NCI-H187 (cell line): ENCODE measurements at regions not wholly inside any gene's neighbourhood (a gene's known extent, or its start where the extent isn't known, plus 50 kb on each side); places are given as distances from the start of the nearest gene placed in this dataset.
"Not testable (repeated sequence)": the region's sequence is repeated elsewhere in the genome, so short reads cannot be mapped to it uniquely, and the experiment has no call there.

Experiments
- DNase-seq, 2 experiments: peaks; one replicate each; lab custom pipeline; 2025; lab: John Stamatoyannopoulos, UW

DNA sequence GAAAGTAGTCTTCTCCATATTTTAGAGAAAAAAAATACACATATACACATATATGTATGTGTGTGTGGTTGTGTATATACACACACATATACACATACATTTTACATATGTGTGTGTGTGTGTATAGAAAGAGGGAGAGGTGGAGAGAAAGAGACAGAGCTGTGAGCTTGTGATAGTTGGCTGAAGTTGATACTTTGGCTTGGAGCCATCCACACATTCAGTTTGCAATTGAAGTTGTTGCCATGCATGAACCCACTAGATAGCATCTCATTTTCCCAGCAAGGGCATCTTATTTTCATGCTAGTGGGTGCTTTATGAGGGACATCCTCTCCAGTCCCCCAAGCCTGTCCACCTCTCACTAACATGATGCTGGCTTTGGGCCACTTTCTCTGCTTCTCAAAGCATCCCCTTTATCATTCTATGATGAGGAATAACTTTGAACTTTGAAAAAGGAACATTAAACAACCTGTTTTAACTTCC is 228.6 kb downstream of the ZNF621 start:
- no peak for DNase-seq

GRCh38 chr3:40753951-40754350 is 229.2 kb downstream of the ZNF621 start:
- DNase-seq: no peak

GRCh38 chr3:40754994-40755393 is 230.2 kb downstream of the ZNF621 start:
- DNase-seq: no peak

DNA sequence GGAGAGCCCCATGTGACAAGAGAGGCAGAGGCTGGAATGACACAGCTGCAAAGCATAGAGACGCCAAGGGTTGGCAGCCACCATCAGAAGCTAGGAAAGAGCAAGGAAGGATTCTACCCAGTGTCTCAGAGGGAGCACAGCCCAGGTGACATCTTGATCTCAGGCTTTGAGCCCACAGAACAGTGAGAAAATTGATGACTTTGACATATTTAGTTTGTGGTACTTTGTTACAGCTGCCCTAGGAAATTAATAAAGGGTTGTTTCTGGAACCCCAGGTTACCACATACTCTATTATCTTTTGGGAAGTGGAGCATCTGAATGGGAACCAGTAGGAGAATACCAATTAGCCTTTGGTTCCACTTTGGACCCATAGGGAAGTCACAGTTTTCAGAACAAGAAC is 231.7 kb downstream of the ZNF621 start:
- DNase-seq: no peak

DNA sequence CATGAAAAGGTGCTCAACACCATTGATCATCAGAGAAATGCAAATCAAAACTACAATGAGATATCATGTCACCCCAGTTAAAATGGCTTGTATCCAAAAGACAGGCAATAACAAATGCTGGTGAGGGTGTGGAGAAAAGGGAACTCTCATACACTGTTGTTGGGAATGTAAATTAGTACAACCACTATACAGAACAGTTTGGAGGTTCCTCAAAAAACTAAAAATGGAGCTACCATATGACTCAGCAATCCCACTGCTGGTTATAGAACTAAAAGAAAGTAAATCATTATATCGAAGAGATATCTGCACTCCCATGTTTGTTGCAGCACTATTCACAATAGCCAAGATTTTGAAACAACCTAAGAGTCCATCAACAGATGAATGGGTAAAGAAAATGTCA is 238.0 kb downstream of the ZNF621 start:
- not testable (repeated sequence) for DNase-seq

DNA sequence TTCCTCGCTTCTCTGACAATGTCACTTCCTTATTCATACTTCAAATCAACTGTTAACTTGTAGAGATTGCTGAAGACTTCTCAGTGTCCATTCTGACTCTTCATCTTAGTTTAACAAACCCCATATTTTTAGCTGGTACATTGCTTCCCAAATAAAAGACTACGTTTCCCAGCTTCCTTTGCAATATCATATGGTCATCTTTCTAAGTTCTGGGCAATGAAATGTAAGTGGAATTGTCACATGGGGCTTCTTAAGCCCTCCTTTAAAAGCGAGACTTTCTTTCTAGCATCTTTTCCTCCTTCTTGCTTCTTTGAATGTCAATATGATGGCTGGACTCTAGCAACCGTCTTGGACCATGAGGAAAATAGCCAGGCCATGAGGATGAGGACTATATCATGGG is 239.0 kb downstream of the ZNF621 start:
- DNase-seq: no peak

DNA sequence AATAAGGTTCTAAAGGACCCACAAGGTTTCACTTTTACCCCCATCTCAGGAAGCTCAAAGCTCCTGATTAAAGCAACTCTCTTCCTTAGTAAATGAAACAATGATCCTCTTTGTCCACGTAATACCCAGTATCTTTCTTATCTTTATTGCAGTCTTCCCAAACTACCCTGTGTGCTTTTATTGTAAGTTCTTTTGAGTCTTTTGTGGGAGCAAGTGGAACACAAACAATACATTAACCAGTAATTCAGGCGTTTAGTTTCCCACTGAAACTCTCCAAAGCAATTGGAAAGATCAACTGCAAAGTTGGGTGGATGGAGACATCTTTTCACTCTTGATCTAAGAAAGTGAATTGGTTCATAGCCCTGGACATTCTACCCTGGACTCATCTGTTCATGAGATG is 240.0 kb downstream of the ZNF621 start:
- DNase-seq: no peak

DNA sequence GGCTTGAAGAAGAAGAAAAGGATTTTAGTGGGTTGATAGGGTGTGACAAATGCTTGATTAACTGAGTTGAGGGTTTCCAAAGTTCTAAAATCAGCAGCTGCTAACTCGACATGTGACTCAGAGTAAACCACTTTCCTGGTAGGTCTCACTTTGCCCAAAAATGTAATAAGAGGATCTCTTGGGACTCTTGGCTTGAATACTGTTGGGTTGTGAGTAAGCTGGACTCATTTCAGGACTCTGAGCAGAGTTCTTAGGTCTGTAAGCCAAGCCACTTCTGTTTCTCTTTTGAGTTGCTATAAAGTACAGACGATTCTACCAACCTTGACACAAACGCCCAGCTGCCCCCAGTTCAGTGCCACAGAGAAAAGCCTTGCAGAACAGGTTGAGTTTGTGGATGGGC is 241.1 kb downstream of the ZNF621 start:
- DNase-seq: no peak

DNA sequence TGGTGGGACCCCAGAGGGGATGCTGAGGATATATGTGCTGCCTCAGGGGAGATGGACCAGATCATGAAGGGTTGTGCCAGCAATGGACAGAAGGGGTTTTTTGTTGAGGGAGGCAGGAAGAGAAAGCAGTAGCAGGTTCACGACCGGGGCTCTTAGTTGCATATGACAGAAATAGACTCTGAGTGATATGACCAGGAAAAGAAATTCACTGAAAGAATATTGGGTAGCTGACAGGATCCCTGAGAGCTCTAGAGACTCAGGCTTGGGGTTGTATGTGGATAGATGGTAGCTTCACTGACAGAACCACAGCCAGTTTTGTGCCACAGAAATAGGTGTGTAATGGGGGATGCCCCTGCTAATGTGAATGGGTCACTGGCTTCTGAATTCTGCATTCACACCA is 241.6 kb downstream of the ZNF621 start:
- DNase-seq: no peak

DNA sequence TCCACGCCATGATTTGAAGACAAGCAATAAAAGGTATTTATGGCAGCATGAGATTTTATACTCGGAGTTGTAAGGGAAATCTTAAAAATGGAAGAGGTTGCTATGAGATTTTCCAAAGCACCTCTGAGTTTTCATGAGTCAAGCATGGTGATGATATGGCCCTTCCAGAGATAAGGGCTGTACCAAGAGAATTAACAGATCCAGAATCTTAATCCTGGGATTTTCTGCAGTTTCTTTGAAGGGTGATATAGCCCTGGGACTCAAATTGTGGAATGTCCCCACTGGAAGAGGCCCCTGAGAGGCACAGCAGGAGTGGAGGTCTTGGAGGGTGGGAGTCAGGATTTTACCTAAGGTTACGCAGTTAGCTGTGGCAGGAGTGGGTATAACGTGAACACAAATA is 243.3 kb downstream of the ZNF621 start:
- DNase-seq: no peak

GRCh38 chr3:40768536-40768935 is 243.8 kb downstream of the ZNF621 start:
- no peak for DNase-seq

DNA sequence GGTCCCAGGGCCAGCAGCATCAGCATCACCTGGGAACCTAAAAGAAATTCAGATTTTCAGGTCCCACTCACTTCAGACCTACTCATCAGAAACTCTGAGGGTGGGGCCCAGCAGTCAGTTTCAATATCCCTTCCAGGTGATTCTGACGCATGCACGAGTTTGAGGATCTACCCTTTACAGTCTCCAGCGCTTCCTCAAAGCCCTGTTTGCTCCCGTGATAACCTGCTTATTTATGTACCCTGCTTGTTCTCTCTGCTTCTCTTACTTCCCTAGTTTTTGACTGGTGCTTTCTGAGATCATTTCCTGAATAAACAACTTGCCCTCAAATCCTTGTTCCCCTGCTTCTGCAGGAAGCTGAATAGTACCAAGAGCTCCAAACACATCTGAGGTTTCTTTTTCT is 245.3 kb downstream of the ZNF621 start:
- no peak for DNase-seq

- DNase-seq: no peak
These were observed 246.4 kb downstream of the ZNF621 start for GRCh38 chr3:40771112-40771511.

DNA sequence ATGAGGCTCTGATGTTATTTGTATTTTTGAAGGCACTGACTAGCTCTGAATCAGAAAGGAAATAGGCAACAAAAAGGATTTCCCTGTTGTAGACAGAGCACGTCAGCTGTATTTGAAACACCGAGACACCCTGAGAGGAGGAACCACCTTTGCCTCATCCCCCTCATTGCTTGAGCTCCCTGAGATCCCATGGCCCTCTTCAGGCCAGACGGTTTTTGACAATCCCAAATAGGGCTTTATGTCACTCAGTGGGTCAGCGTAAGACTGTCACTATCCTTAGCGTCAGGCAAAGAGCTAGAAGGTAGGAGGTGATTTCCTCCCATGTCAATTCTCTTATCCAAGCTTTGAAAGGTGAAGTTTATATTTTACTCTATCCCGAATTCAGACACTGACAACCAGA is 254.3 kb downstream of the ZNF621 start:
- no peak for DNase-seq

DNA sequence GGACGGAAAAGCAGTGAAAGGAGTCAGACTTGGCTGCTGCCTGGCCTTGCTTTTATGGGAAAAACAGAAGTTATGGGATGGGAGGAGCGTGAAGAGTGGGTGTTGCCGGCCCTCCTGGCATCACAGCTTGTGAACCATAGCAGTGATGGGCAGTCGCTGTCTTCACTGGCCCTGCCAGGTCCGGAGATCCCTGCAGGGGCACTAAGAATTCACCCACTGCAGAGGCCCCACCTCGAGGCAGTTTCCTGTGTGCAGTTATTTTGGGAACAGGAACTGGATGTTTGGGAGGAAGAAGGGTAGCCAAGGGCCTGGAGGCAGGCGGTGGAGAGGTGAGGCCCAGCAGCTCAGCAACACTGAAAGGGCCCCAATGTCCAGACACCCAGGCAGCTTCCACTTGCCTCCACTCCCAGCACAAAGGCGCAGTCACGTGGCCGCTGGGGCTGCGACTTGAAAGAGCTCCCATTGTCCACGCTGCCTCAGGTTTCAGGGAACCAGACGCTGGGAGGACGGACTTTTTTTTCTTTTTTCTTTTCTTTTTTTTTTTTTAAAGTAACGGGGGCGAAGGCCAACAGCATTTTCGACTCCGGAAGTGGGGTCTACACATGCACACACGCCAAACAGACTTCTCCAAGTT is 255.6 kb downstream of the ZNF621 start:
- peak in 1 of 2 experiments; percentile 13 for DNase-seq

DNA sequence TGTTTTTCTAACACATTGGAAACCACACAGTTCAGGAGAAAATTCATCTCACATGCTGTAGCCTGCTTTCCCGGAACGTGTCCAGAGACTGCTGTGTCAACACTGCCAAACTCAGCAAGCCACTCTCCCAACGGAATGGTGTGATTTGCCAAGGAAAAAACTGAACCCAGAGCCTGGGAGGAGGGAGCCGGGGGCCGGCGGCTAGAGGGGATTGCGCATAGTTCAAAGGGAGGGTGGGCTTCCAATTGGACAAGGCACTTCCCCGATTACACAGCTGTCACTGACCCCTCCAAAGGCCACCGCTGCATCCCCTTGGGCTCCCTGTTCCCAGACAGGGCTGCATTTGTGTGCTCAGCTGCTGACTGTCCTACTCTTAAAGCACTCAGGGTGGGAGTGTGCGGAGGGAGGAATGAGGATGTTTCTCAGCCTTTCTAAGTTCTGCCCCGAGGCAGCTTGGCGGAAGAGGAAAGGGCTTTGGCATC is 256.2 kb downstream of the ZNF621 start:
- DNase-seq: no peak

DNA sequence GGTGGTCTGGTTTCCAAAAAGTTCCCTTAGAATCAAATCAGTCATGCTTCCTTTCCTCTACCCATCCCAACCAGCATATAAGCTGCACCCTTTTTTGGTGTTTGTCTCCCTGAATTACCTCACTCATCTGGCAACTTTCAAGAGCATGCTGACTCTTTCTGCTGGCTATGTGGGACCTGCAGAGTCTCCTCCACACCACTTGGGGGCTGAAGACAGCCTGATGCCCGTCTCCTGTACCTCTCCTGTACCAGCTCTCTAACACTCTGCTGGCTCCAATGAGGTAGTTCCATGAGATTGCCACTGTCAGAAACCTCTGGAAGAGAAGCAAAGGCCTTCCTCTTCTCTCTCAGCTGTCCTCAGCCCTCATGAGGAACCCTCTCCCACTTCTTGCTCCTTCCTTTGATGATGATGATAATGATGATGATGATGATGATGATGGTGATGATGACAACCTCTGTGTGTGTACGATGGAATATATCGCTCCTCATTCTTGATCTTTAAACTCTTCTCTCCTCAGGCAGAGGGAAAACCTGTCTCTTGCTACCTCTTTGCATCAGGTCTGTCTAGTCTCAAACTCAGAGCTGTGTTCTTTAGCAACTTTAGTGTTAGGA is 257.5 kb downstream of the ZNF621 start:
- DNase-seq: no peak

DNA sequence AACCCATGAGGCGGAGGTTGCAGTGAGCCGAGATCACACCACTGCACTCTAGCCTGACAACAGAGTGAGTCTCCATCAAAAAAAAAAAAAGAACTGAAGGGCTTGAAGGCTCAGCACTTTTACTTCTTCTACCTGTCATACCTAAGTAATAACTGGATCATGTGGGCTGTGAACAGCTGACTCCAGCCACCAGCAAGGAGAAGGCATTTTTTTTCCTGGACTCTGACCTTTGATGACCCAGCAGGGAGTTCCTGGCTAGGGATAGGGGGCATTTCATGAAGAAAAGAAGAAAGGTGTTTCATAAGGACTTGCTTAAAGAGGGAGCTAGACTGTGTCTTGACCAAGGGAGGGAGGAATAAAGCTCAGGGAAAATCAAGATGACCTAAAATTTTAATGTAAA is 266.0 kb downstream of the ZNF621 start:
- no peak for DNase-seq

DNA sequence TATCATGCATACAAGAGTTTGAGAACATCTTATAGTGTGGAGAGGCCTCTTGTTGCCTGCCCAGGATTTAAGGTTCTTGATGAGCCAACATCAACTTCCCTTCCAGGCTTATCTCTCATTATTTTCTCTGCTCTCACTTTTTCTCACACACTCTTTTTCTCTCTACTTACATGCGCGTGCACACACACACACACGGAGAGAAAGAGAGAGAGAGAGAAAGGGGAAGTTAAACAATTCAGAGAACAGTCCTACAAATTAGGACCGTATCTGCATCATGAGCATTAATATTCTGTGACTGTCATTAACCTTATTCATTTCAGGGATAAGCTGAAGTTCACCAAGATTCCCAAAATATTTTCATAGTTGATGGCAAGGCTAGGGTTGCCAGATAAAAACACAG is 269.0 kb downstream of the ZNF621 start:
- no peak for DNase-seq

- no peak for DNase-seq
These were observed 275.6 kb downstream of the ZNF621 start for GRCh38 chr3:40800343-40800742.

- DNase-seq: no peak
These were observed 276.6 kb downstream of the ZNF621 start for GRCh38 chr3:40801284-40801741.

DNA sequence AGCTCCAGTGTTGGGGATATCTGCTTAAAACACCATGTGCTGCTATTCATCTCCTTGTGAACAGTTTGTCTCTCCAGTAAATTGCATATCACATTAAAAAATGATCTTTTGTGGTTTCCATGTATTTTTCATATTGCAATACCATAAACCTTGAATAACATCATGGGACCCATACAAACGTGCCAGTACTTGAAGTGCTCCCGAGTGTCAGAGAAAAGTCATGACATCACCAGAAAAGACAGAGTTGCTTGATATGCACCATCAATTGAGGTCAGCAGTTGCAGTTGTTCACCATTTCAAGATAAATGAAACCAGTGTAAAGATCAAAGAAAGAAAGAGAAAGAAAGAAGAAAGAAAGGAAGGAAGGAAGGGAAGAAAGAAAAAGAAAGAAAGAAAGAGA is 278.6 kb downstream of the ZNF621 start:
- no peak for DNase-seq

DNA sequence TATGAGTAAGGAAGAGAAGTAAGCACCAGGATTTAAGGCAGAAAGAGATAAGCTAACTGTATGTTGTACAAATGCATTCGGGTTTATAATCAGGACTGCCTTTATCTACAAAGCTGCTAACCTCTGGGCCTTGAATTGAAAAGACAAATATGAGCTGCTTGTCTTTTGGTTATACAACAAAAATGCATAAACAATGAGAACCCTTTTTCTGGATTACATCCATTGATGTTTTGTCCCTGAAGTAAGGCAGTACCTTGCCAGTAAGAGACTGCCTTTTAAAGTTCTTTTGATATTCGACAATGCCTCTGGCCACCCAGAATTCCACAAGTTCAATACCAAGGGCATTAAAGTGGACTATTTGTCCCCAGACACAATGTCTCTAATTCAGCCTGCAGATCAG is 280.7 kb downstream of the ZNF621 start:
- no peak for DNase-seq

DNA sequence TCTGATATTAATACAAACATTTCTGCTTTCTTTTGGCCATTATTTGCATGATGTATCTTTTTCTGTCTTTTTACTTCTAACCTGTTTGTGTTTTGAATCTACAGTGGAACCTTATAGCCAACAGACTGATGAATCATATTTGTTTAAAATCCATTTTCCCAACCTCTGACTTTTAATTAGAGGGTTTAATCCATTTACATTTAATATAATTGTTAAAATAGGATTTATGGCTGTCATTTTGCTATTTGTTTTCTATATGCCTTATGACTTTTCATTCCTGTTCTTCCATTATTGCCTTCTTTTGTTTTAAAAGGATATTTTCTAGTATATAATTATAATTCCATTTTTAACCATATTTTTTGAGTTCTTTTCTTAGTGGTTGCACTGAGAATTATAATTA is 286.1 kb downstream of the ZNF621 start:
- no peak for DNase-seq
